H9 (cell line): ENCODE measurements at regions not wholly inside any gene's neighbourhood (a gene's known extent, or its start where the extent isn't known, plus 50 kb on each side); places are given as distances from the start of the nearest gene placed in this dataset.

Experiments
- DNase-seq: peaks from one replicate; pipeline ENCODE4 v3.0.0-alpha.2; 2017
- H2AFZ ChIP-seq: one replicate; pipeline ENCODE4 v1.6.1; 2013; ENCODE audit warnings: mild to moderate bottlenecking, low read length, control low read depth, moderate library complexity
- H2AK5ac ChIP-seq: 2 replicates; pipeline ENCODE4 v1.6.1; 2013; ENCODE audit warnings: low read length, control low read depth, mixed read lengths; ENCODE audit not compliant: insufficient read length
- H2BK120ac ChIP-seq: one replicate; pipeline ENCODE4 v1.6.1; 2013; ENCODE audit warnings: low read depth, mild to moderate bottlenecking, low read length, control low read depth, inconsistent platforms; ENCODE audit not compliant: poor library complexity, severe bottlenecking
- H2BK12ac ChIP-seq: 2 replicates; pipeline ENCODE4 v1.6.1; 2013; ENCODE audit warnings: low read length, control low read depth, mixed read lengths, low read depth; ENCODE audit not compliant: insufficient read length
- H2BK15ac ChIP-seq: 2 replicates; pipeline ENCODE4 v1.6.1; 2013; ENCODE audit warnings: low read depth, low read length, control low read depth
- H2BK20ac ChIP-seq: one replicate; pipeline ENCODE4 v1.6.1; 2013; ENCODE audit warnings: low read depth, mild to moderate bottlenecking, low read length, control low read depth, inconsistent platforms; ENCODE audit not compliant: poor library complexity, severe bottlenecking
- H2BK5ac ChIP-seq: 2 replicates; pipeline ENCODE4 v1.6.1; 2013; ENCODE audit warnings: low read length, control low read depth, mixed read lengths; ENCODE audit not compliant: insufficient read length
- H3K14ac ChIP-seq: 2 replicates; pipeline ENCODE4 v1.6.1; 2013; ENCODE audit warnings: low read length, control low read depth; ENCODE audit not compliant: insufficient read depth
- H3K18ac ChIP-seq: 2 replicates; pipeline ENCODE4 v1.6.1; 2013; ENCODE audit warnings: low read depth, mild to moderate bottlenecking, mixed read lengths, low read length, control low read depth; ENCODE audit not compliant: insufficient read length
- H3K23ac ChIP-seq: 2 replicates; pipeline ENCODE4 v1.6.1; 2013; ENCODE audit warnings: low read length, control low read depth, mixed read lengths, low read depth; ENCODE audit not compliant: insufficient read length
- H3K23me2 ChIP-seq: 2 replicates; pipeline ENCODE4 v1.6.1; 2013; ENCODE audit warnings: low read depth, mild to moderate bottlenecking, mixed read lengths, low read length, control low read depth; ENCODE audit not compliant: insufficient read length, poor library complexity, severe bottlenecking
- H3K27ac ChIP-seq: 2 replicates; pipeline ENCODE4 v1.5.1; 2013; ENCODE audit warnings: low read length, control low read depth, mixed read lengths, low read depth; ENCODE audit not compliant: insufficient read length
- H3K27me3 ChIP-seq: 2 replicates; pipeline ENCODE4 v1.6.1; 2013; ENCODE audit warnings: low read length, control low read depth, inconsistent platforms; ENCODE audit not compliant: insufficient read depth
- H3K4ac ChIP-seq: 2 replicates; pipeline ENCODE4 v1.6.1; 2013; ENCODE audit warnings: low read depth, mild to moderate bottlenecking, control low read depth, inconsistent platforms, low read length, moderate library complexity
- H3K4me1 ChIP-seq: 2 replicates; pipeline ENCODE4 v1.6.1; 2013; ENCODE audit warnings: low read length, control low read depth, inconsistent platforms; ENCODE audit not compliant: insufficient read depth
- H3K4me2 ChIP-seq: 2 replicates; pipeline ENCODE4 v1.6.1; 2013; ENCODE audit warnings: low read length, control low read depth, mixed read lengths; ENCODE audit not compliant: insufficient read length, insufficient read depth
- H3K56ac ChIP-seq: 2 replicates; pipeline ENCODE4 v1.6.1; 2013; ENCODE audit warnings: low read depth, mild to moderate bottlenecking, mixed read lengths, low read length, control low read depth; ENCODE audit not compliant: insufficient read length
- H3K79me1 ChIP-seq: 2 replicates; pipeline ENCODE4 v1.6.1; 2013; ENCODE audit warnings: low read depth, mild to moderate bottlenecking, moderate library complexity, low read length, control low read depth, inconsistent platforms; ENCODE audit not compliant: insufficient read depth, poor library complexity, severe bottlenecking
- H3K79me2 ChIP-seq: 2 replicates; pipeline ENCODE4 v1.6.1; 2013; ENCODE audit warnings: low read length, control low read depth, inconsistent platforms; ENCODE audit not compliant: insufficient read depth
- H3K9ac ChIP-seq: 2 replicates; pipeline ENCODE4 v1.6.1; 2013; ENCODE audit warnings: low read length, control low read depth, mixed read lengths; ENCODE audit not compliant: insufficient read length; ENCODE audit errors: extremely low read depth
- H3K9me3 ChIP-seq: one replicate; pipeline ENCODE4 v1.6.1; 2013; ENCODE audit warnings: low read depth, low read length, inconsistent platforms; ENCODE audit not compliant: control insufficient read depth
- H3T11ph ChIP-seq: one replicate; pipeline ENCODE4 v1.6.1; 2013; ENCODE audit warnings: mild to moderate bottlenecking, low read length, control low read depth, inconsistent platforms
- H4K20me1 ChIP-seq: one replicate; pipeline ENCODE4 v1.6.1; 2013; ENCODE audit not compliant: control insufficient read depth, insufficient read length, insufficient read depth
- H4K5ac ChIP-seq: 2 replicates; pipeline ENCODE4 v1.6.1; 2013; ENCODE audit warnings: low read depth, mild to moderate bottlenecking, mixed read lengths, low read length, control low read depth; ENCODE audit not compliant: insufficient read length
- H4K8ac ChIP-seq: replicated peaks from 2 replicates; pipeline ENCODE4 v1.6.1; 2013; ENCODE audit warnings: low read length, control low read depth, mixed read lengths, low read depth; ENCODE audit not compliant: insufficient read length
- H4K91ac ChIP-seq: 2 replicates; pipeline ENCODE4 v1.6.1; 2013; ENCODE audit warnings: low read depth, mild to moderate bottlenecking, moderate library complexity, mixed read lengths, low read length, control low read depth; ENCODE audit not compliant: insufficient read length
- H3K27ac Mint-ChIP-seq, 3 experiments: 2 replicates in 2 of 3; 3 replicates in 1 of 3; pipeline ENCODE4 v1.8.0; 2020 to 2021; ENCODE audit warnings: mixed read lengths in 3 of 3, mild to moderate bottlenecking in 1 of 3, moderate library complexity in 1 of 3
- H3K27me3 Mint-ChIP-seq: 2 replicates; pipeline ENCODE4 v1.8.0; 2021; ENCODE audit warnings: low read depth, mild to moderate bottlenecking, moderate library complexity, mixed read lengths
- H3K36me3 Mint-ChIP-seq, 3 experiments: 2 replicates in 2 of 3; 3 replicates in 1 of 3; pipeline ENCODE4 v1.8.0; 2020 to 2021; ENCODE audit warnings: low read depth in 3 of 3, mixed read lengths in 3 of 3; ENCODE audit not compliant: insufficient read depth in 1 of 3
- H3K4me1 Mint-ChIP-seq, 2 experiments: 2 replicates each; pipeline ENCODE4 v1.8.0; 2020; ENCODE audit warnings: mixed read lengths in 2 of 2
- H3K4me3 Mint-ChIP-seq, 2 experiments: 2 replicates in 1 of 2; 3 replicates in 1 of 2; pipeline ENCODE4 v1.8.0; 2020 to 2021; ENCODE audit warnings: mild to moderate bottlenecking in 2 of 2, mixed read lengths in 2 of 2, moderate library complexity in 1 of 2
- H3K9me3 Mint-ChIP-seq, 2 experiments: 2 replicates in 1 of 2; 3 replicates in 1 of 2; pipeline ENCODE4 v1.8.0; 2020; ENCODE audit warnings: mild to moderate bottlenecking in 2 of 2, mixed read lengths in 2 of 2, moderate library complexity in 1 of 2
- TF ChIP-seq, protein P1 (sequence below): fragments of 200-600 bp; sonication (generic); conservative IDR thresholded peaks from 3 replicates; pipeline ENCODE4 v1.8.0; 2021; ENCODE audit warnings: antibody characterized with exemption, mild to moderate bottlenecking

DNA sequence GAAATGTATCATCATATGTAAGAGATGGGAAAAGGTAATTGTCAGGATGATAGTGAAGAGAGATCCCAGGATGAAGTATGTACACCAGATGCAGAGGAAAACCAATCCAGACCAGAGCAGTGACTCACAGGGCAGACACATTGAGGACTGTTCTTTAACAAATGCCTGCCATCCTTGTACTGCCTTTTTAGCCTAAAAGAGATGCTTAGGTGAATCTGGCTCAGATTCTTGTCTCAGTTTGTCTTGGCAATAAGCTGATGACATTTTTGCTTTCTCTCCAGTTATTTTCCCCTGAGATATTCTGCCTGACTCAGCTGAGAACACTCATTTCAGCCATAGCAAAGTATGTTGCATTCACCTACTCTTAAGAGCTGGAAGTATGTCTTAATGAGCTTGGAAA is 405.3 kb upstream of the USP15 start:
- Mint-ChIP-seq H3K36me3 (peaks cover 0 to 7% (median 0%) of the 10 kb centered on the region in 3 experiments; a peak in 2 of 7 replicates), H3K27me3 (no peaks in the 10 kb centered on the region)
- no peaks in the 10 kb centered on the region for H3K79me2 ChIP-seq

More for the DNA sequence above, 405.3 kb upstream of the USP15 start:
- no peak overlapping the region for H3K18ac ChIP-seq
- H3K14ac ChIP-seq, result no peak overlapping the region
- H2BK5ac ChIP-seq, result no peak overlapping the region
- no peak overlapping the region for H4K8ac ChIP-seq
- H3K4me2 ChIP-seq, result no peak overlapping the region
- H3K27ac ChIP-seq, result no peak overlapping the region
- no peak for DNase-seq
- H2BK20ac ChIP-seq, result no peak overlapping the region
- H2AK5ac ChIP-seq, result no peak overlapping the region
- H4K91ac ChIP-seq, result no peak overlapping the region
- H3K23me2 ChIP-seq, result no peaks in the 10 kb centered on the region
- H2BK12ac ChIP-seq, result no peak overlapping the region
- H2AFZ ChIP-seq, result no peak overlapping the region
- Mint-ChIP-seq H3K4me1 (no peaks in the 10 kb centered on the region), H3K4me3 (no peak overlapping the region), H3K27ac (no peak overlapping the region), H3K9me3 (peaks cover 0 to 8% of the 10 kb centered on the region in 2 experiments; a peak in 3 of 5 replicates)
- no peak overlapping the region for H4K5ac ChIP-seq
- no peaks in the 10 kb centered on the region for H3K4me1 ChIP-seq
- TF ChIP-seq, protein P1, sequence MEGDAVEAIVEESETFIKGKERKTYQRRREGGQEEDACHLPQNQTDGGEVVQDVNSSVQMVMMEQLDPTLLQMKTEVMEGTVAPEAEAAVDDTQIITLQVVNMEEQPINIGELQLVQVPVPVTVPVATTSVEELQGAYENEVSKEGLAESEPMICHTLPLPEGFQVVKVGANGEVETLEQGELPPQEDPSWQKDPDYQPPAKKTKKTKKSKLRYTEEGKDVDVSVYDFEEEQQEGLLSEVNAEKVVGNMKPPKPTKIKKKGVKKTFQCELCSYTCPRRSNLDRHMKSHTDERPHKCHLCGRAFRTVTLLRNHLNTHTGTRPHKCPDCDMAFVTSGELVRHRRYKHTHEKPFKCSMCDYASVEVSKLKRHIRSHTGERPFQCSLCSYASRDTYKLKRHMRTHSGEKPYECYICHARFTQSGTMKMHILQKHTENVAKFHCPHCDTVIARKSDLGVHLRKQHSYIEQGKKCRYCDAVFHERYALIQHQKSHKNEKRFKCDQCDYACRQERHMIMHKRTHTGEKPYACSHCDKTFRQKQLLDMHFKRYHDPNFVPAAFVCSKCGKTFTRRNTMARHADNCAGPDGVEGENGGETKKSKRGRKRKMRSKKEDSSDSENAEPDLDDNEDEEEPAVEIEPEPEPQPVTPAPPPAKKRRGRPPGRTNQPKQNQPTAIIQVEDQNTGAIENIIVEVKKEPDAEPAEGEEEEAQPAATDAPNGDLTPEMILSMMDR, result no peak
- no peak overlapping the region for H3K56ac ChIP-seq
- H3T11ph ChIP-seq, result no peak overlapping the region
- no peak overlapping the region for H3K4ac ChIP-seq
- no peaks in the 10 kb centered on the region for H3K79me1 ChIP-seq
- H2BK120ac ChIP-seq, result no peak overlapping the region
- H2BK15ac ChIP-seq, result no peak overlapping the region
- no peak overlapping the region for H3K9ac ChIP-seq
- H3K23ac ChIP-seq, result no peak overlapping the region
- no peaks in the 10 kb centered on the region for H3K9me3 ChIP-seq
- H3K27me3 ChIP-seq, result no peaks in the 10 kb centered on the region
- no peaks in the 10 kb centered on the region for H4K20me1 ChIP-seq
